NCI-H1930 (cell line): ENCODE measurements at regions not wholly inside any gene's neighbourhood (a gene's known extent, or its start where the extent isn't known, plus 50 kb on each side); places are given as distances from the start of the nearest gene placed in this dataset.
"Not testable (repeated sequence)": the region's sequence is repeated elsewhere in the genome, so short reads cannot be mapped to it uniquely, and the experiment has no call there.

ENCODE experiments used
- DNase-seq, 2 experiments: peaks; one replicate each; lab custom pipeline; 2025; lab: John Stamatoyannopoulos, UW

DNA sequence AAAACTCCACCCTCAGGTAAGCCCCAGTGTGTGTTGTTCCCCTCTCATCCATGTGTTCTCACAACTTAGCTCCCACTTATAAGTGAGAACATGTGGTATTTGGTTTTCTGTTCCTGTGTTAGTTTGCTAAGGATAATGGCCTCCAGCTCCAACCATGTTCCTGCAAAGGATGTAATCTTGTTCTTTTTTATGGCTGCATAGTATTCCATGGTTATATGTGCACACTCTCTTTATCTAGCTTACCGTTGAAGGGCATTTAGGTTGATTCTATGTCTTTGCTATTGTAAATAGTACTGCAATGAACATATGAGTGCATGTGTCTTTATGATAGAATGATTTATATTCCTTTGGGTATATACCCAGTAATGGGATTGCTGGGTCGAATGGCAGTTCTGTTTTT is 124.4 kb upstream of the RANBP3L start:
- not testable (repeated sequence) for DNase-seq

DNA sequence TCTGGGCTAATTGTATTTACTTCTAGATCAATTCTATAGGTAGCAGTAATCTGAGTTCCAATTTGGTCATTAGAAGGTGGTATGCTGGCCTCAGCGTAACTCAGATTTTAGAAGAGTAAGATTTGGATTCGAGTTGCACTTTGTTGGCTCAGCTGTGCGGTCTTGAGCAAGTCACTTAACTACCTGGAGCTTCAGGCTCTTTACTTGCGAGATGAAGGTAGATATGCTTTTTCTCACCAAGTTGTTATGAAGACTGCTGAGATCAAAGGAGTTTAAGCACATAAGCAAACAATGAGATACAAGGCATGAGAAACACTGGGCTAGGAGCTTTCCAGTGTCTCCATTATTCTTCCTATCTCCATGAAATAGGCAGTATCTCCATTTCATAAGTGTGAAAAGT is 133.8 kb upstream of the RANBP3L start:
- DNase-seq: no peak

DNA sequence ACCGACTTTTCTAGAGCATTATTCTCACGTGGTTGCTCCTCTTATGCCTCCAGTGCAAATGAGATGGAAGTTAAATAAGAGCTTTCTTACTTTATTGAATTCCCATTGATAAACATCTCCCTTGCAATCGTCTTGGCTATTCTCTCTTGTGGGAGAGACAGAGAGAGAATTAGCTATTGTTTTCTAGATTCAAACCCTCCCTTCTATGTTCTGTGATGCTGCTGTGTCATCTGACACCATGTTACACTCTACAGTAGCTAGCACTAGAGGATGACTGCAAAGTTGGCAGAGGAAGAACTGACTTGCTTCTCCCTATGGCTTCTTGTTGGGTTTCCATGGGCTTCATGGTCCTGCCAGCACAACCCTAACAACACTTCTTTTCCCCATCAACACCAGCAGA is 134.6 kb upstream of the RANBP3L start:
- DNase-seq: no peak

DNA sequence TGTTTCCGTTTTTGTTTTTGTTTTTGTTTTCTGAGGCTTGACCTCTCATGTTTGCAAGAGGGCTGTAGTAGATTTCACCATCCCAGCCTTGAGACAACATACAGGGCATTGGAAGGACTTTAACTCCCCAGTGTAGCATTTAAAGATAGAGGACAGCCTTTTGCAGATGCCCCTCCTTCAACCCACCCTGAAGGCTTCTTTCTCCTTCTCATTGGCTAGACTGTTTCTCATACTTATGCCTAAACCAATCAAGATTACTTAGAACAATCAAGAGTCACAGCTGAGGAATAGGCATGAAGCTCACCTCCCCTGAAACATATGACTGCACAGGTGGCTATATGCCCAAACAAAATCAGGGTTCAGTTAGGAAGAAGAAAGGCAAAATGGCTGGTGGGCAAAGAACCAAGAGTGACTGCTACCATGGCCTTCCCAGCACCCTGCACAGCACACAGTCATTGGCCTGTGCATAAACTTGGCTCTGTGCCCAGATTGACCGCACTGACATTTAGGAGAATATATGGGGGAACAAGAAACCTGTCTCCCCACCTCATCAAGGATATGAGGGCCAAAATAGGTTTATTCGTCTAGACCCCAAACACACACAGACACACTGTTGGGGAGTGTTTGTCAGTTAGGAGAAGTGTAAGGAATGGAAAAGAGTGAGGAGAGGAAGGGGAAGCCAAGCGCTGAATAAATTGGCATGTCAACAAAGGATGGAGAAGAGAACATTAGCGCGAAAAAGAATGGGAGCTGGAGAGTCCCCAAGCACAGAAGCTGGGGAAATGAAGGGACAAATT is 137.3 kb upstream of the RANBP3L start:
- no peak for DNase-seq

DNA sequence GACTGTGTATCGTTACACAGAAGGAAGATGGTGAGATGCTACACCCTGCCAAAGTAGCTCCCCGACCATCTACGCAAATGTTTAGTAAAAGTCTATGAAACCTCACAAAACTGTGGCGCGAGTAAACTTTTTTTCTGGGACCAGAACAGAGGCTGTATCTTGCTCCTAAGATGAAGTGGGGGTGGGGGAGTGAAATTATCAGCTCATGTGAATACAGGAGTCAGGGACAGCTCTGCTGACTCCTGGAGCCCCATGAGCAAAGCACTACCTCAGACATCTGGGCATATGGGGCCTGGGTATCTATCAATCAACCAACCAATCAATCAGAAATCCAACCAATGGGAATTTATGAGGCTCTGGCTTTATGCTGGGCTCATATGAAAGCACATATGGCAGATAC is 138.6 kb upstream of the RANBP3L start:
- no peak for DNase-seq

DNA sequence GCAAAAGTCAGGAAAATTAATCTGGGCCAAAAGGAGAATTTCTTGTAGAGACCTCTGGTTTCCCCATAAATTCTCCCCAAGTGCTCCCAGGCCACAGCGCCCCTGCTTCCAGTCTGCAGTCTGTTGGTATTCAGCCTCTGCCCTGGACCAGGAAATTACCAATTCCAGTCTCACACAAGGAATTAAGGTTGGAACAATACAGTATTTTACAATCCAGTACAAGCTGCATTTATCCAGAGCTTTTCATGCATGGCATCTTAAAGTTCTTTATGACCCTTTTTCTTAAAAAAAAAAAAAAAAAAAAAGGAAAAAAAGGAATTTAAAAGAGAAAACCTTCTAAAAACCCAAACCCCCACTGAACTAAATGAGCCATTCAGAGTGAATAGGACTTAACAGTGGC is 139.6 kb upstream of the RANBP3L start:
- no peak for DNase-seq

DNA sequence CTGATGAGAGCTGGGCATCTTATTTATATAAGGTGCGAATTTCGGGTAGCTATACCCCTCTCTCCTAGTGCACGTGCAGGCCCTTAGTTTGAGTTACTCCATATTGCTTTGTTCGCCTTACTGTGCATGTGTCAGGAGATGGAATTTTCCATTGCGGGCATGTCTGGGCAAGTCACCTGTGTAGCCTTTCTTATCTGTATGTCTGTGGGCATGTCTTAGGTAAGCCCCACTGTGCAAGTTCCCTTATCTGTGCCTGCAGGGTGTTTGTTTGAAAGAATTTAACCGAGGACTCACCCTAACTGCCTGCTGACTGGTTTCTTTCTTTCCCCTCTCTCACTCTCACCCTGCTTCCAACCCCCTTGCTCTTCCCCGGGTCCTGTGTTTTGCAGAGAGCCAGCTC is 140.7 kb upstream of the RANBP3L start:
- no peak for DNase-seq

DNA sequence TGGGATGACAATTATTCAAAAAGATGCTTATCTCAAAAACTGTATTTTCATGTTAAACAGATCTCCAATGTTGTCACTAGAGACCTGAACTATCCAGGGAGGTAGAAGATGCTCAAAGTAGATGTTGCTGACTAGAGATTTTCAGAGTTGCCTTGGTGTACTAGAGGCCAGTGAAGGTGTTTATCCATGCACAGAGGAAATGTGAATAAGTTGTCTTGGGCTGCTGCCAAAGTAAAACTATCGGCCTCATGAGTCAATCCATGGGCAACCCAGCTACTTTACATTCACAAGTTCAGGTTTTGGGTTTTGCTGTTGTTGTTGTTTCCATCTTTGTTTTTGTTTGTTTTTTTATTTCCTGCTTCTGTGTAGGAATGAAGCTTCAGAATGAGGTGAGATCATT is 141.1 kb upstream of the RANBP3L start:
- no peak for DNase-seq

DNA sequence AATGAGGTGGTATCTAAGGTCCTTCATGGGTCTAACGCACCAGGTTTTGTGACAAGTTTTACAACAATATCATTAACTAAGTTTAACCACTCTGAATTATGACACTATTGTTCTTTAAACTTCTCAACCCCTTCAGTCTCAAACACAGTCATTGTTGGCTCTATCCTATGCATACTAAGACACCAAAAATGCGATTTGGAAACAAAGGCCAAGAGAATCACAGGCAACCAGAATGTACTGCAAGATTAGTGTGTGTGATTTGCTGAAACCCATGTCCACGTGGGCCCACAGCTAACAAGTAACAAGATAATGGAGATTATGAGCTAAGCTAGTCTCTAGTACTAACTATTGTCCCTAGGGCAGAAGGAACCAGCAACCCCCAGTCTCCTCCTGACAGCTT is 142.2 kb upstream of the RANBP3L start:
- no peak for DNase-seq

DNA sequence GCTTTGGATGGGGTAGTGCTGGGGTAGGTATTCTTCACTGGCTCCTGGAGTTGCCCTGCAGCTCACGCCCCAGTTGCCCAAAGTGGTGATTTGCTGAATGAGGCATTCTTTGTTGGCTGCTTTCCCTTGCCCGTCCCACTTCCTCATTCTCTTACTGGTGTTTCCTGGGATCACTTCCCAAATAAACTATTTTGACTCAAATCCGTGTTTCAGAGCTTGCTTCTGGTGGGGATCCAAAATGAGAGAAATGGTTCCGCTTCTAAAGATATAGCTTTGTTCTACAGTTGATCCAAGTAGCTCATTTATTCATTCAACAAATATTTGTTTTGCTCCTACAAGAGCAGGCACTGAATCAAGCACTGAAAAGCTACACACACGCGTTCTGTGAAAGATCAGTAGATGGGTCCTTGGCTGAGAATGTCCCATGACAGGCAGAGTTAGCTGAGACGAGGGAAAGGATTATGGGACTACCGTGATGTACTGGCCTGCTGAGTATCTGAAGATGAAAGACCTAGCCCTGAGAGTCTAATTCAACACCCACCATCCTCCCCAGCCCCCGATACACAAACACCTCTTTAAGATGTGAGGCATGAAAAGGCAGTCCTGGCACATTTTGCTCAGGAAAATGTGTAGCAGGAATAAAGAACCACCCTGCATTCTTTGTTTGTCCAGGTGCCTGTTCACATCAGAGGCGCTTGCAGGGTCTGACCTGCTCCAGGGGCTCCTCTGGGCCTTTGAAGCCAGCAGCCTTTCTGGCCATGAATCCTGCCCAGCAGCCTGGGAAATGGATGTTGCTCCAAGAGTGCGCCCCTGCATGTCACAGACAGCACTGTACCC is 143.1 kb upstream of the RANBP3L start:
- DNase-seq: no peak

DNA sequence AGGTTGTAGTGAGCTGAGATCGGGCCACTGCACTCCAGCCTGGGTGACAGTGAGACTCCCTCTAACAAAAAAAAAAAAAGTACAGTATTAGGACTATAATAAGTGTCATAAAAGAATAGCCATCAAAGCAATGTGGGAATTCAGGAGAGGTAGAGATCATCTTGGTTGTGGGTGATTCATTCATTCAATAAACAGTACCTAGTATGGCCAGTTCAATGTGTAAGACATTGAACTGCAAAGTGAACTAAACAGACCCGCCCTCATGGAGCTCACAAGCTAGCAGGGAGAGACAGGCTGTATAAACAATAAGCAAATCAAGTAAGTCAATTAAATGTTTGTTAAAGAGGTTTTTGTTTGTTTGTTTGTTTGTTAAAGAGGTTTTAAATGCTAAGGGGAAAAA is 146.1 kb upstream of the RANBP3L start:
- DNase-seq: no peak

DNA sequence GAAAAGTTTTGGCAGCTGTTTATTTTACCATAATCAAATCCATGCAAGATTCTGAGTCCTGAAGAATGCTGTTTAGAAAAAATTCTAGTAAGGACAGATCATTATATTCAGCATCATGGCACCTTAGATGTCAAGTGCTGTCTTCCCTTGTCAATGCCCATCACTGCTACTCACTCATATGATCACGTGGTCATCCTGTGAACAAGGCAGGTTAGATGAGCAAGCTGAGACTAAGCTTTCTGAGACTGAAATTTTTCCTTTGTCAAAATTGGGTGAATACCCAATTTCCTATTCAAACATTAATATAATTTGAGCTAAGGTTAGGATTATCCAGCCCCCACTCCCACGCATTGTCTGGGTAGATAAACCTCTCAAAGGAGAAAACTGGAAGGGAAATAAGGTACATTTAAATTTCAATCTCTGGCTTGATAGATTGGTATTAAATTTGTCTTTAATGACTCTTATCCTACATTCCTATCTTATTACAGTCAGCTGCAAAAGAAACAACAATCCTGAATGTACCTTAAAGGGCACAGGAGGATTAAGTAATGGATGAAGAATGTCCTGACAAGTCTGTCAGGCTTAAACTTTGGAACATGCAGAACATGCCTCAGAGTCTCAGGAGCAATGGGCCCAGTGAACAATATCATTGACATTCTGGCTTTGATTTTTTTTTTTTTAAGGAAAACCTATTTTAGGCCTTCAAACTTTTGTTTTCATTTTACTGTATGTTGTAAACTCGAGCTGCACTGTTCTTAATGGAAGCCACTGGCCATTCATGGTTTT is 148.7 kb upstream of the RANBP3L start:
- no peak for DNase-seq

DNA sequence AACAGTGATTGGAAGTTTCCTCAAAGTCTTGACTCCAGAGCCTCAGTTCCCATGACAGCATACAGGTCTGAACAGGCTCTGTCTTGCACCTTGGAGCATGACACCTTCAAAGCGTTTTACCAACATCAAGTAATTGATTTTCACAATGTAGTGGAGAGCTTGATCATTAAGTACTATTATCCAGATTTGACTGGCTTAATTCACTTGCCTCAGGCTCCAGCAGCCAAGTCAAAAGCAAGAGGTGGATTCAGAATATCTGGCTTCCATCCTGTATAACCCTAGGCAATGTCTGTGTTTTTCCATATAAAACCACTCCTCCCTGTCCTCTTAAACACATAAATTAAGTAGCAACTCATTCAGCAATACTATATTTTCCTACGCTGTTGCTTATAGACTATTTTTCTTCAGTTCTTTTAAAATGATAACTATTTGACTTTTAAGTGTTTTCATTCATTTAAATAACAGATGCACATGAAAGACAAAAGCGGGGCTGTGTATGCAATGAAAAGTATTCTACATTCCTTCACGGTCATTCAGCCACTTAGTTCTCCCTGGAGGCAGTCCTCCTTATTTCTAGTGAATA is 150.8 kb upstream of the RANBP3L start:
- DNase-seq: no peak

DNA sequence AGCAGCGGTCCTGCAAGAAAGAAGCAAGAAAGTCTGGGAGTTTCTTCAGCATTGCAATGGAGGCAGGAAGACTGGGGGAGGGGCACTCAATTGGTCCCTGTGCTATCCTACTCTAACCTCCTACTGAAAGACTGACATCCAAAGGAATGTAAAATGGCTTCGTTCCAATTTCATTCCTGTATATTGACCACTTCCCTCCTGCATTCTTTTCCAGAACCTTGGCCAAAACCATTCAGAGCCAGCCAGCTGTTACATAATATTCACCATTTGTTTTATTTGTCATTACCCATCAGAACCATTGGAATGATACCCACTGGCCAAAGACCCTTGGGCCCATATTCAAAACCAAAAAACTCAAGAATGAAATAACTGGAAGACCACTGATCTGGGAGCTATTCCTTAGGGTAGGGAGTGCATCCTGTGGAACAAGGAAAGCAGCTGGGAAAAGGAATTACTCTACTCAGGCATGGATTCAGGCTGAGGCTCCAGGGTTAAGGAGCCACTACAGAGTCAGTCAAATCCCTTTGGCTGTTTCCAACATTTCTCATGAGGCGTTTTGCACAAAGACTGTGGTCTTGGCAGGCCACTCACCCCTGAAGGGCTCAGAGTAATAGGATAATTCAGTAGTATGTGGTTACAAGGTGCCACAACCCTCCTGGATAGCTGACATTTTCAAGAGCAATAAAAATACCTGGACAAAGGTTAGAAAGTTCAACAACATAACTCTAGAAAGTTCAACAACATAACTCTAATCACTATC is 148.7 kb upstream of the SLC1A3 start:
- DNase-seq: no peak

DNA sequence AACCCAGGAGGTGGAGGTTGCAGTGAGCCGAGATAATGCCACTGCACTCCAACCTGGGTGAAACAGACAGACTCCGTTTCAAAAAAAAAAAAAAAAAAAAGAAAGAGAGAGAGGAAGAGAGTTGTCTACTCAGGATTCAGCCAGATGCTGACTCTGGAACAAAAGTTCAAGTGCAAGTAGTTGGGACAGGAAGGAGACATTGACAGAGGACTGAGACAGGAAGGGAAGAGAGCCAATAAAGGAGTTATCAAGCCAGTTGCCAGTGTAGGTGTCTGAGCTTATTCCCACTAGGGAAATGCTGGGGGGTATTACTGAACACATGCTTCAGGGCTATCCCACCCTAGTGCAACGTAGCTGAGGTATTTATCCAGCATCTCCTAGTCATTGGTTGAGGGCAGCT is 147.7 kb upstream of the SLC1A3 start:
- DNase-seq: no peak

DNA sequence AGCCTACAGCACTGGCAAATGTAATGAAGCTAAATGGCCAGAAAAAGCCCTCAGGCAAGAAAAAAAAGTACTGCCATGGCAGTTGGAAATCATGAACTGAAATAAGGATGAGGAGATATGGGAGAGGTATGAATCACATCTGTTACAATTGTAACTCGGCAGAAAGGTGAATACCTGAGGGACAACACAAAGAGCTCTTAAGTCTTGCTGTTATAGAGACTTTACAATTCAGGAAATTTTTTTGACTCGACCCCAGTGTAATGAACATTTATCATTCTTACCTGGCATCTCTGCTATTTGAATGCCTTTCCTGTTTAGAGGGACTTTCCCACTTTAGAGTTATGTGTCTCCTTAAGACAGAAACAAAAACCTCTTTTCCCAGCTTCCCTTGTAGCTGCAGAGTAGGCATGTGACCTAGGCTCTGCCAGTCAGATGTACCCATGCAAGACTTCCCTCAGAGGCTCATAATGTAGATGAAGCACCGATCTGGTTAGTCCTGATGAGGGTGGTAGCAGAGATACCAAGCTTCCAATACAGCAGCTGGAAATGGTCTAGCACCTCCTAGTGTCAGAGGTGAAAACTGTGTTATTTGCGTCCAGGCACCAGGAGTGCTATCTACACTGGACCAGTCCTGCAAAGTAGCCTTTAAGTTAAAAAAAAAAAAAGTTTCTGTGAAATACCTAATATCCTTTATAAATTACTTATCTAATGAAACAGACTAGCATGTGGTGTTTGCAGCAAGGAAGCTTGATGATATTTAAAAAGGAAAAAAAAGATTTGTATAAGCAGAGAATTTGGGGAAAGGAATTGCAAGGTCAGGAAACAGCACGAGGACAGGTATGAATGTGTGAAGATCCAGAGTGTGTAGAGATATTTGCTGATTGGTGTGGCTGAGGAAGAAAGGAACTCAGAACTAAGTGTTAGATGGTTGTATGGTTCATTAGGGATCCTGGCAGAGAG is 146.9 kb upstream of the SLC1A3 start:
- no peak for DNase-seq

DNA sequence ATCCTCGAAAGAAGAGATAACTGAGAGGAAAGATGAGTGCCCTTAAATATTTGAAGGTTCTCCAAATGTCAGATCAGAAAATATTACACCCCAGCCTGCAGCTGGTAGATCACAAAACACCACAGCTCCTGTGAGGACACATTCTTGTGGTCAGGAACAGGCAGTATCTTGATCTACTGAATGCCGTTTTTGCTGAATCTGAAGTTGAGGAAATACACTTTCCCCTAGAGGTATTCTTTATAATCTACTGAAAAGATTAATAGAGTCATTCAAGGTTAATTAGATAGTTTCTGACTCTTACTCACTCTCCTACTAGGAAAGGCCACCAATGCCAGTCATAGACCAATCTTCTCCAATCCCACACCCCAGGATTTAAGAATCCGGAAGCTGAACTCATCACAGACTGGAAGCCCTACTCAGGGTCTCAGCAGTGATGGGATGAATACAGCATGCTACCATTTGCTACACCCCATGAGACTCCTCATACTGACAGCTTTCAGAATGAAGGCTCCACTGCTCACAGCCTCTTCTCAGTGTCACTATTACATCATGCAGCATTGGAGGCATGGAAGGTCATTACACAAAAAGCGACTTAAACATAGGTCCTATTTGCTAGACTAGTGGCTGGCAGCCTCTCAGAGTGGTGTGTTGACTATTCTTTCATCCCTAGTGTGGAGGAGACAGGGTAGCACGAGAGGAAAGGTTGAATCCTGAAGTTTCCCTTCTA is 143.9 kb upstream of the SLC1A3 start:
- DNase-seq: no peak

DNA sequence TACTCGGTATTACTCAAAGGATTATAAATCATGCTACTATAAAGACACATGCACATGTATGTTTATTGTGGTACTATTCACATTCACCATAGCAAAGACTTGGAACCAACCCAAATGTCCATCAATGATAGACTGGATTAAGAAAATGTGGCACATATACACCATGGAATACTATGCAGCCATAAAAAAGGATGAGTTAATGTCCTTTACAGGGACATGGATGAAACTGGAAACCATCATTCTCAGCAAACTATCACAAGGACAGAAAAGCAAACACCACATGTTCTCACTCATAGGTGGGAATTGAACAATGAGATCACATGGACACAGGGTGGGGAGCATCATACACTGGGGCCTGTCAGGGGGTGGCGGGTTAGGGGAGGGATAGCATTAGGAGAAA is 130.5 kb upstream of the SLC1A3 start:
- DNase-seq: not testable (repeated sequence)

DNA sequence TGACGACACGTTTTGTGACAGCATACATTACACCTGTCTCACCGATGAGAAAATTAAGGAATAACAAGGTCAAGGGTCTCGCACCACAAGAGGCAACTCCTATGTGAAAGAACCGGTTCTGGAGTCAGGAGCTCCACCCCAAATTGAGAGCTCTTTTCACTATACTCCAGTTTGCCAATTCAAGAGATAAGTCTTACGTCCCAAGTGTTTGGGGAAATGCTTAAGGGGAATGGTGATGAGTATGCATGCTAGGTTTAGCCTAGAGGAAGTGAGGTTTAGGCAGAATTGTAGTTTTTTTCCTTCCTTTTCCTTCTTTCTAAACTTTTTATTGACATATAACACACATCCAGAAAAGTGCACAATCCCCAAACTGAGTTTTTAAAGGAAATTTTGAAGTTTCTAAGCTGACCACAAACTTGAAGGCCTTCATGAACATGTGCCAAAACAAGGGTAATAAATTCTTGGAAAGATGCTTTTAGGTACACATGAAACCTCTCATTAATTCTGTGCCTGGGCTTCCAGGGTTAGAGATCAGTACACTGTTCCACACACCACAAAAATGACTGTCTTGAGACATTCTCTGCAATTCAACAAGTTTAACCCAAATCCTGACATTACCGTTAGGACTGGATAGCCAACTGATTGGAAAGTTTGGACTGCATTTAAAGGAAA is 127.6 kb upstream of the SLC1A3 start:
- DNase-seq: no peak
